ENCODE measurements at regions not wholly inside any gene's neighbourhood (a gene's known extent, or its start where the extent isn't known, plus 50 kb on each side); places are given as distances from the start of the nearest gene placed in this dataset.

DNA sequence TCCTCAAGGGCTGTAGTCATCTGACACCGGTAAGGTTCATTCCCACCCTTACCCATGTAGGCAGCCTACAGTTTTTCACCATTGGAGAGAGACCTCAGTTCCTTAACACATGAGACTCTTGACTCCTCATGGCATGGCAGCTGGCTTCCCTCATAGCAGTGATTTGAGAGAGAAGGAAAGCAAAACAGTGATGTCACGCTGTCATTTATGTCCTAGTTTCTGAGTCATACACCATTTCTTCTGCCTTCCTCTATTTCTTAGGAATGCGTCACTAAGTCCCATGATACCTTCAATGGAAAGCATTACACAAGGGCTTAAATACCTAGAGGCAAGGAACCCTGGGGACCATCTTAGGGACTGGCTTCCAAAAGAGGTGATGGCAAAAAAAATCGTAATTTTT lies 226.1 kb downstream of the SPCS3 start:
- no peaks in the 10 kb centered on the region for H3K4me1 Mint-ChIP-seq
- H3K9me3 Mint-ChIP-seq, result peaks cover 0 to 10% (median 7%) of the 10 kb centered on the region in 6 donors
- peaks cover 0 to 3% (median 0%) of the 10 kb centered on the region in 3 donors for H3K36me3 Mint-ChIP-seq
- H3K27me3 Mint-ChIP-seq (ENCODE audit: low read depth in 3 of 3), result no peaks in the 10 kb centered on the region
- H3K4me3 Mint-ChIP-seq, result no peak overlapping the region
- H3K27ac Mint-ChIP-seq, result no peak overlapping the region
- no peak for DNase-seq

DNA sequence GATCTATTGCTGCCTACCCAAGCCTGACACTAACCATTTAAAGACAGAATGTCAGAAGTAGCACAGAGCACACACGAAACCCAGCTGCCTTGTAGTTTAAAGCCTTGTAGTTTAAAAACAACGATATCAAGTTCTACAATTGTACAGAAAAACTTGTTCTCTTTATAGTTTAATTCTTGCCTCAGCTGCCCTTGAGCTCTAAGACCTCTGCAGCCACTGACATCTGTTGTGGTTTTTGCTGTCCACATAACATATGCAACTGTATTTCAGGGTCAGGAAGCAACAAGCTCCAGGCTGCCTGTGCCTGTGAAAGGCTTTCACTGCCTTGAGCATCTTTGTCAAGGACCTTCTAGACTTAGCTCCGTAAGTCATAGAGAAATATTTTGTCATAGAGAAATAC lies 227.2 kb downstream of the SPCS3 start:
- Mint-ChIP-seq H3K27ac (no peak overlapping the region), H3K27me3 (ENCODE audit: low read depth in 3 of 3) (no peaks in the 10 kb centered on the region), H3K36me3 (peaks cover 0 to 3% (median 0%) of the 10 kb centered on the region in 3 donors), H3K4me1 (no peaks in the 10 kb centered on the region), H3K9me3 (peaks cover 0 to 13% (median 6%) of the 10 kb centered on the region in 6 donors), H3K4me3 (no peak overlapping the region)
- DNase-seq, result no peak

DNA sequence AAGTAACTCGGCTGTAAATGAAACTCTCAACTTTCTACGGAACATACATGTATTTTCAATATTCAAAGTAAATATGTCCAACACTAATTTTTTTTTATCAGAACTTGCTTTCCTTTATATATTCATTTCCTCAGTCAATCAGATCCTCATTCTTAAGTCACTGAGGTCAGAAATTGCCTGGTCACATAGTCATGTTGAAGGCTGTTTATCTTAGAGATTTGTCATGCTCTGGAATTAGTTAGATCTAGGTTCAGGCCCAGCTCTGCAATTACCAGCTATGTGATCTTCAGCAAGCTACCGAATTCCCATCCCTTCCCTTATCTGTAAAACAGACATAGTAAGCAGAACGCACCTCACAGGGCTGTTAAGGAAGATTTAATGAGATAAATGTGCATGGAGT lies 228.8 kb downstream of the SPCS3 start:
- Mint-ChIP-seq H3K4me1 (no peaks in the 10 kb centered on the region), H3K27me3 (ENCODE audit: low read depth in 3 of 3) (no peaks in the 10 kb centered on the region), H3K36me3 (peaks cover 0 to 3% (median 0%) of the 10 kb centered on the region in 3 donors), H3K27ac (no peak overlapping the region), H3K9me3 (peaks cover 0 to 18% (median 8%) of the 10 kb centered on the region in 6 donors), H3K4me3 (no peak overlapping the region)
- DNase-seq, result no peak

DNA sequence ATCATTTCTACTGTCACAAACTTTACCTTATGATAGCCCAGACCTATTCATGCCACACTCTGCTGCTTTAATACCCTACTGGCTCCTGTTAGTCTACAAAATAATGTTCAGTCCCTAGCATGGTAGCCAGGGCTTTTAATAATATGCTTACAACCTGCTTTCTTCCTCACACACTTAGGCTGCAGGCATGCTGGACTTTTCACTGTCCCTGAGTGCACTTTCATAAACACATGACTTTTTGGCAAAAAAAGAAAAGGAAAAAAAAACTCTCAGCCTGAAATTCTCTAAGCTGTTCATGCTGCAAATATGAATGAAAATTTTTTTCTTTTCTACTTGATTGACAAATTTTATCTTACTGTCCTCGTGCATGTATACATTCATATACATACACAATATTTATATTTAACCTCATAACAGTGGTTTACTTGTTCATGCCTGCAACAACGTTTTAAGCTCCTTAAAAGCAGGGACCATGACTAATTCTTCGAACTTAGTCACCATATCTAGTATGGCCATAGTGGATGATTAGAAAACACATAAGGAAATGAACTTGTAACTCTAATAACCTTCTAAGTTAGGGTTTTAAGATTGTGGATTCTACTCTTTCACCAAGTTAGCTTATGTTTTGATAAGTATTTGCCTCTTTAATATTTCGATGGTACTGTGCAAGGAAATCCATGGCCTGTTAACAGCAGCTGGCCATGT lies 229.5 kb downstream of the SPCS3 start:
- DNase-seq, result no peak
- peaks cover 0 to 3% (median 0%) of the 10 kb centered on the region in 3 donors for H3K36me3 Mint-ChIP-seq
- H3K27me3 Mint-ChIP-seq (ENCODE audit: low read depth in 3 of 3), result no peaks in the 10 kb centered on the region
- no peaks in the 10 kb centered on the region for H3K4me1 Mint-ChIP-seq
- H3K9me3 Mint-ChIP-seq, result peaks cover 1 to 18% (median 8%) of the 10 kb centered on the region in 6 donors
- H3K4me3 Mint-ChIP-seq, result no peak overlapping the region
- H3K27ac Mint-ChIP-seq, result no peak overlapping the region

DNA sequence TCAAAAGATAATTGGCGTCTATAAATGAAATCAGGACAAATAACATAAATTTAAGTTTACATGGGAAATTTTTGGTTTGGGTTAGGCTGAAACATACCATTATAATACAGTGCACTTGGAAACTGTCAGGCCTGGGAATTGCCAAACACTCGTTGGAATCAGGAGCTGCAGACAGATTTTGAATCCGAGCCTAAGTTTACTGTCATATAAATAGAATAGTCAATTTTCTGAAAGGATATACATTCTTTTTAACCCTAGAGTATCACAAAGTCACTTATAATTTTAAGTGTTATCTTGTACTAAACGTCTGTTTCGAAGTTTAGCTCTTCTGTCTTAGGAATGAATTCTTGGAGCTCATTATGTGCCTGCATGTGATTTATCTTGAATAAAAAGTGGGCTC lies 234.1 kb downstream of the VEGFC start:
- no peaks in the 10 kb centered on the region for H3K36me3 Mint-ChIP-seq
- no peaks in the 10 kb centered on the region for H3K4me1 Mint-ChIP-seq
- no peak for DNase-seq
- H3K27ac Mint-ChIP-seq, result no peak overlapping the region
- peaks cover 1 to 12% (median 6%) of the 10 kb centered on the region in 6 donors for H3K9me3 Mint-ChIP-seq
- H3K27me3 Mint-ChIP-seq (ENCODE audit: low read depth in 3 of 3), result no peaks in the 10 kb centered on the region
- no peak overlapping the region for H3K4me3 Mint-ChIP-seq

DNA sequence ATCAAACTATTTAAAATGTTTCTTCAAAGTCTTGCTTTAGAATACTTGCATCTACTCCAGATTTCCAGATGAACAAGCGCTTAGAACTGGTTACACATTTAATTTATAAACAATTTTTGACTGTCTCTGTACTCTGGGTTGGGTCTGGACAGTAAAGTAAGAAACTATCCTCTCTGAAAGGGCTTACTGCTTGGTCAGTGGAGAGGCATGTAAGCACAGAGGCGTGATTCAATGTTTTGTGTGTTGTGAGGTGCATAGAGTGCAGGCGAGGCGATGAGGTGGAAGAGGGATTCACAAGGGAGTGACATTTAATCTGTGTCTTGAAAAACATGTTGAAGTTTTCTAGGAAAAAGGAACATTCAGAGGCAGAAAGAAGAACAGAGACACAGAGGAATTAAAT lies 231.4 kb downstream of the VEGFC start:
- DNase-seq, result no peak
- Mint-ChIP-seq H3K9me3 (peaks cover 0 to 19% (median 4%) of the 10 kb centered on the region in 6 donors), H3K27me3 (ENCODE audit: low read depth in 3 of 3) (no peaks in the 10 kb centered on the region), H3K27ac (no peak overlapping the region), H3K4me3 (no peak overlapping the region), H3K36me3 (no peaks in the 10 kb centered on the region), H3K4me1 (no peaks in the 10 kb centered on the region)

DNA sequence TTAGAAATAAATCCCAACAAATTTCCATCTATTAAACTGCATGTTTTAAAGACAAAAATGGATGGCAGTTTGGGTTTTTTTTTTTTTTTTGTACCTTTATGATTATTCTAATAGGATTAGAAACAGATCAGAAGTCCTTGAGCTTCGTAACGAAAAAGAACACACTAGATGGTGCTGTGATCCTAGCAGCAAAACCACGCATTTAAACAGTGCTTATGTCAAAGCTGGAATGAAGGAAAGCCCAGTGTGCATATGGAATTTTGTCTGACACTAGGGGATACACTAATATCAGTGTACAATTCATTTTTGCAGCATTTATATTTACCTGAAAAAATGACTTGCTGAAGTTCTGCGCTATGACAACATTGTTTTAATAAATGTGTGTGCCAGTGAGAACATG lies 229.1 kb downstream of the VEGFC start:
- Mint-ChIP-seq H3K4me3 (no peak overlapping the region), H3K36me3 (no peaks in the 10 kb centered on the region), H3K27me3 (ENCODE audit: low read depth in 3 of 3) (no peaks in the 10 kb centered on the region), H3K9me3 (peaks cover 3 to 27% (median 6%) of the 10 kb centered on the region in 6 donors), H3K27ac (no peak overlapping the region), H3K4me1 (no peaks in the 10 kb centered on the region)
- DNase-seq, result no peak

DNA sequence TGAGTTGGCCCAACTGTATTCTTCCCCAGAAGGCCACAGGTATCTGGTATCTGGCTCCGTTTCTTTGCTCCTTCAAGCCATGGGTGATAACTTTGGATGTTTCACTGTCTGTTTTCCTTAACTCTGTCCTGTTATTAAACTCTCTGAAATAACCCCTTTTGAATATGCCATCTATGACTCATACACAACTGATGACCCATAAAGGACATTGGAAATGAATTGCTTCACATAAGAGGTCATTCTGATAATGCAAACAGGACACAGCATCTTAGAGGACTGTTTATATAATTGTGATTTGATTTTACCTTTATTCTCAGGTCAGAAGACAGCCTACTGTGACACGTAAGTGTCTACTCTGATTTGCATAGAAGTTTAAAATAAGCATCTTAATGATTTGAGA lies 227.7 kb downstream of the VEGFC start:
- Mint-ChIP-seq H3K9me3 (peaks cover 3 to 27% (median 7%) of the 10 kb centered on the region in 6 donors), H3K27ac (no peak overlapping the region), H3K4me1 (no peaks in the 10 kb centered on the region), H3K36me3 (no peaks in the 10 kb centered on the region), H3K27me3 (ENCODE audit: low read depth in 3 of 3) (no peaks in the 10 kb centered on the region), H3K4me3 (no peak overlapping the region)
- DNase-seq, result no peak

DNA sequence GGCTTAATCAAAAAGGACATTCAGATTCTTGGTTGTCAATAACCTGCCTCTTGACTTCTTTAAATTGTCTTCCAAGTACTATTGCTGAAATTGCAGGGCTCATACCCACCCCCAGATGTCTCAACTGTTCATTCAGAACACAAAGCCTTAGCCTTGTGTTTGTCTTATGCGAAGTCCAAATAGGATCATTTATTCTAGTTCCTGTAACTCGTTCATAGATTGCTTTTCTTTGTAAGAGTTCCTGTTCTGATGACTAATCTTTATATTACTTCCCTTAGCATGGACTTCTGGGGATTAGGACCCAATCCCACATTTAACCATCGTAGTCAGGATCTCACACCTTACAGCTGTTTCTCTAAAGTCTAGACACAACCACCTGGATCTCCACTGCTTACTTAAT lies 226.0 kb downstream of the VEGFC start:
- no peak for DNase-seq

DNA sequence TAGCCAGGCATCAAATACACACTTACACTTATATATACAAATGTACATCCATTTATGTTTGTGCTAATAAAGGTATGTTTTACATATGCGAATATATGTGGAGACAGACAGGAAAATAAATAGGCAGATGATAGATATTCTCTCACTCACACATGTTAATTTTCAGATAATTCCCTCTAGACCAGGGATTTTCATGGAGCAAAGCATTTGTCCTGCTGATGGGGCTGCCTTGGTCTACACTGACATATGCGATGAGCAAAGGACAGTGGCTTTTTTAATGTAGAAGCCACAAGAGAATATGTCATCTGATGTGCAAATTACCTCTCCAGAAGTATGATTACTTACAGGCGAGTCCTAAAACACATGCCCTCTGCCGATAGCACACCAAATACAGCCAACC lies 224.5 kb downstream of the VEGFC start:
- no peaks in the 10 kb centered on the region for H3K27me3 Mint-ChIP-seq (ENCODE audit: low read depth in 3 of 3)

More for the DNA sequence above, 226.0 kb downstream of the VEGFC start:
- Mint-ChIP-seq H3K27ac (no peak overlapping the region), H3K27me3 (ENCODE audit: low read depth in 3 of 3) (no peaks in the 10 kb centered on the region), H3K4me3 (no peak overlapping the region), H3K4me1 (no peaks in the 10 kb centered on the region), H3K9me3 (peaks cover 2 to 34% (median 10%) of the 10 kb centered on the region in 6 donors), H3K36me3 (no peaks in the 10 kb centered on the region)

DNA sequence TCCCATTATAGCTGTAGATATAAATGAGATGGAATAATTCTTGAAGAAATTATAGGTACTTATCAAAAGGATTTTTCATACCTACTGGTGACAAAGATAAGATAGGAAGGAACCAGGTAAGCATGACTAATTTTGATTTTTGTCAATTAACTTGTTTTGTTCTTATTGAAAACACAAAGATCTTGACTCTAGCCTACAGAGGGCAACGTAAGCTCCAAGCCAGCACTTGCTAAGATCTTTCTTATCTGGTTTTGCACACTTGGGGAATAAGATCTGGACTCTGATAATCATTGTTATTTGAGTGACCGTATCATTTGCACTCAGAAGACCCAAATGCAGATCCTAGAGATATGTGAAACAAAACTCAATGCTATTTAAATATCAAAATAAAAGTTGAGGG lies 223.4 kb downstream of the VEGFC start:
- no peak for DNase-seq
- no peak overlapping the region for H3K27ac Mint-ChIP-seq
- H3K4me1 Mint-ChIP-seq, result no peaks in the 10 kb centered on the region
- H3K27me3 Mint-ChIP-seq (ENCODE audit: low read depth in 3 of 3), result peaks cover 0 to 1% (median 0%) of the 10 kb centered on the region in 3 donors
- H3K4me3 Mint-ChIP-seq, result no peak overlapping the region
- peaks cover 2 to 35% (median 9%) of the 10 kb centered on the region in 6 donors for H3K9me3 Mint-ChIP-seq
- H3K36me3 Mint-ChIP-seq, result no peaks in the 10 kb centered on the region

More for the DNA sequence above, 224.5 kb downstream of the VEGFC start:
- Mint-ChIP-seq H3K4me1 (no peaks in the 10 kb centered on the region), H3K9me3 (peaks cover 2 to 30% (median 8%) of the 10 kb centered on the region in 6 donors), H3K36me3 (no peaks in the 10 kb centered on the region), H3K4me3 (no peak overlapping the region), H3K27ac (no peak overlapping the region)
- DNase-seq, result no peak

DNA sequence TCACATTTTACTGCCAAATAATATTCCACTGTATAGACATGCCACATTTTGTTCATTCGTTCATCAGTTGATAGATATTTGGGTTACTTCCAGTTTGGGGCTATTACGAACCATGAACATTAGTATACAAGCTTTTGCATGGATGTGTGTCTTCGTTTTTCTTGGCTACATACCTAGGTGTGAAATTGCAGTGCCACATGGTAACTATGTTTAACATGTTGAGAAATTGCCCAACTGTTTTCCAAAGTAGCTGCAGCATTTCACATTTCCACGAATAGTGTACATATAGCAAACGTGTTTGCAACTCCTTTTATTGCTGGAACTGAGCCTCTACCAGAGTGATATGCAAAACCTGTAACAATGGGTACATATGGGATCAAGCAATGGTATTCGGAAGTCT lies 221.5 kb downstream of the VEGFC start:
- peaks cover 4 to 29% (median 9%) of the 10 kb centered on the region in 6 donors for H3K9me3 Mint-ChIP-seq
- no peak for DNase-seq
- no peaks in the 10 kb centered on the region for H3K4me1 Mint-ChIP-seq
- H3K36me3 Mint-ChIP-seq, result no peaks in the 10 kb centered on the region
- no peak overlapping the region for H3K27ac Mint-ChIP-seq
- no peak overlapping the region for H3K4me3 Mint-ChIP-seq
- peaks cover 0 to 1% (median 0%) of the 10 kb centered on the region in 3 donors for H3K27me3 Mint-ChIP-seq (ENCODE audit: low read depth in 3 of 3)

DNA sequence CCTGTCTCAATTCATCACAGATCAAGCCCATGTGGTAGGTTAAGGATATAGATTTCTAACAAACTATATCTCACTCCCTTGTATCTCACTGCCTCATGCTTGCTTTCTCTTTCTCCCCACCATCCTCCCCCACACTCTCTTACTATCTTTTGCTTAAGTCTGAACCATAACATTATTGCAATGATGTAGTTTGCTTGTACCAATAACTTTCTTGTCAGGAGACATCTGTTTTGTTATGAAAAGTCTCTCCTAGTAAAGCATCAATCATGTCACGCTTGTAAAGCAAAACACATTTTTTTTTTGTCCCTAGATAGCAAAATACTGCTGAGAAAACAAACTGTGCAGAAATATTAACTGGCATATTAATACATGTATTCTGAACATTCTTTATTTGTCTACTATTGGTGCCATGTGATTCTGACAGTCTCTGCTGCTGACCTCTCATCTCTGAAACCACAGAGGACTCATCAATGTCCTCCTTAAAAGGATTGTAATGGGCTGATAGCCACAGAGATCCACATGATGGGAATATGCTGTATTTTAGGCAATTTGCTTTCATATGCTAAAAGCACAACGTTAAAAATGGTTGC lies 217.5 kb downstream of the VEGFC start:
- no peaks in the 10 kb centered on the region for H3K4me1 Mint-ChIP-seq
- peaks cover 0 to 1% (median 0%) of the 10 kb centered on the region in 3 donors for H3K27me3 Mint-ChIP-seq (ENCODE audit: low read depth in 3 of 3)
- no peak for DNase-seq
- no peak overlapping the region for H3K27ac Mint-ChIP-seq
- H3K9me3 Mint-ChIP-seq, result peaks cover 2 to 30% (median 5%) of the 10 kb centered on the region in 6 donors
- H3K4me3 Mint-ChIP-seq, result no peak overlapping the region
- no peaks in the 10 kb centered on the region for H3K36me3 Mint-ChIP-seq

DNA sequence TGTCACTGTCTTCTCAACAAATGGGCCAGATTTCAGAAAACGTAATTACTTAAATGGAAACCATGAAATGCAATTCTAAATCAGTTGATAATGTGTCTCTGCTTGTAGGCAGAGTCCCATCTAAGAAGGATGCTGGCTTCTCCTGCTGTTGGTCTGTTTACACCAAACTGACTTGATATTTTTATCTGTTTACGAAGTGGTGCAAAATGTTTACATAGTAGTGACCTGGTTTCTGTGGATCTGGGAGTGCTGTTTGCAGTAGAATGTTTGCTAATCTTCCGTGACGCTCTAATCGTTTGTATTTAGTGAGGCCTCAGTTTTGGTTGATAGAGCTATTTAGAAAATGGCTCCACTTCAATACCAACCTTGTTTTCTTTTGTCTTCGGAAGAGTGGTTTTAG lies 213.5 kb downstream of the VEGFC start:
- Mint-ChIP-seq H3K4me3 (no peak overlapping the region), H3K27ac (no peak overlapping the region), H3K4me1 (no peaks in the 10 kb centered on the region), H3K27me3 (ENCODE audit: low read depth in 3 of 3) (no peaks in the 10 kb centered on the region), H3K36me3 (no peaks in the 10 kb centered on the region), H3K9me3 (peaks cover 2 to 25% (median 8%) of the 10 kb centered on the region in 6 donors)
- DNase-seq, result no peak

Data from immature natural killer cell (primary cell).